GM13976 (cell line): ENCODE measurements at regions not wholly inside any gene's neighbourhood (a gene's known extent, or its start where the extent isn't known, plus 50 kb on each side); places are given as distances from the start of the nearest gene placed in this dataset.

Source experiments
- DNase-seq: peaks from one replicate; pipeline ENCODE4 v3.0.0; 2012; ENCODE audit warnings: low spot score
- in situ Hi-C: fragments of 300-500 bp; cut with MboI; formaldehyde crosslinking; loops from one replicate; pipeline ENCODE4 v1.12.0; 2022; ENCODE audit warnings: low sequenced_read_pairs, mixed read lengths, inconsistent platforms; ENCODE audit not compliant: unreplicated experiment
- TF ChIP-seq, protein P1 (sequence below): IDR thresholded peaks from 2 replicates; pipeline ENCODE4 v1.5.1; 2012; ENCODE audit warnings: borderline replicate concordance, mild to moderate bottlenecking; ENCODE audit not compliant: insufficient read depth; ENCODE audit errors: extremely low read depth, missing control alignments, control extremely low read depth

DNA sequence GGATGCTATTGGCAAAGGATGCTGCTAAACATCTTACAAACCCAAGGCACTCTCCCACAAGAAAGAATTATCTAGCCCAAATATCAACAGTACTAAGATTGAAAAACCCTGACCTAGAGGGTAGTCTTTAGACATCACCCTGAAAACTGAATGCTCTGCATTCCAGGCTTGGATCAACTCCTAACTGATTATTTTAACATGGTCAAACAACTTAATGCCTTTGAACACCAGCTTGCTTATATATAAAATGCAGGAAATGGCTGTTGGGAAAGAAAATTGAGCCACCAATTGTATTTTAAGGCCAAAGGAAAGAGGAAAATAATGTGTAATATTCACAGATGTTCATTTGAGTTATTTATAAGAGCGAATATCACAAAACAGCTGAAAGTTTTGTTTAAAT lies 72.2 kb upstream of the C1orf87 start:
- TF ChIP-seq, protein P1, sequence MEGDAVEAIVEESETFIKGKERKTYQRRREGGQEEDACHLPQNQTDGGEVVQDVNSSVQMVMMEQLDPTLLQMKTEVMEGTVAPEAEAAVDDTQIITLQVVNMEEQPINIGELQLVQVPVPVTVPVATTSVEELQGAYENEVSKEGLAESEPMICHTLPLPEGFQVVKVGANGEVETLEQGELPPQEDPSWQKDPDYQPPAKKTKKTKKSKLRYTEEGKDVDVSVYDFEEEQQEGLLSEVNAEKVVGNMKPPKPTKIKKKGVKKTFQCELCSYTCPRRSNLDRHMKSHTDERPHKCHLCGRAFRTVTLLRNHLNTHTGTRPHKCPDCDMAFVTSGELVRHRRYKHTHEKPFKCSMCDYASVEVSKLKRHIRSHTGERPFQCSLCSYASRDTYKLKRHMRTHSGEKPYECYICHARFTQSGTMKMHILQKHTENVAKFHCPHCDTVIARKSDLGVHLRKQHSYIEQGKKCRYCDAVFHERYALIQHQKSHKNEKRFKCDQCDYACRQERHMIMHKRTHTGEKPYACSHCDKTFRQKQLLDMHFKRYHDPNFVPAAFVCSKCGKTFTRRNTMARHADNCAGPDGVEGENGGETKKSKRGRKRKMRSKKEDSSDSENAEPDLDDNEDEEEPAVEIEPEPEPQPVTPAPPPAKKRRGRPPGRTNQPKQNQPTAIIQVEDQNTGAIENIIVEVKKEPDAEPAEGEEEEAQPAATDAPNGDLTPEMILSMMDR = no peak
- in situ Hi-C loops = no loop called here
- DNase-seq = no peak

DNA sequence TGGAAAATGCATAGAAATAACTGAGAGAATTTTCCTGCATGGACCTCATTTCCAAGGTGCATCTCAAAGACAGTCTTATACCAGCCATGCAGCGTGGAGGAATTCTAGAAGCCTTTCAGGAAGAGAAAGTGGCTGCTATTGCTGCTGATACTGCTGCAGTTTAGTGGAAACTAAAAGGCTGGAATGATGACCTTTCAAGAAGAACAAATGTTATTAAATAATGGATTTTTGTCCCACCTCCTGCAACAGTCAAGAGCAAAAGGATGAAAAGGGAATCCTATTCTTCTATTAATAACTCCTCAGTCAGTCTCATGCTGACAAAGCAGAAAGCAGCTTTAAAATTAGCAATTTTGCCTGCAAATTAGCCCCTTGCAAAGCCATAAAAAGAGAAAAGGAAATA lies 68.2 kb upstream of the C1orf87 start:
- in situ Hi-C loops = no loop called here
- TF ChIP-seq, protein P1 = no peak
- no peak for DNase-seq

DNA sequence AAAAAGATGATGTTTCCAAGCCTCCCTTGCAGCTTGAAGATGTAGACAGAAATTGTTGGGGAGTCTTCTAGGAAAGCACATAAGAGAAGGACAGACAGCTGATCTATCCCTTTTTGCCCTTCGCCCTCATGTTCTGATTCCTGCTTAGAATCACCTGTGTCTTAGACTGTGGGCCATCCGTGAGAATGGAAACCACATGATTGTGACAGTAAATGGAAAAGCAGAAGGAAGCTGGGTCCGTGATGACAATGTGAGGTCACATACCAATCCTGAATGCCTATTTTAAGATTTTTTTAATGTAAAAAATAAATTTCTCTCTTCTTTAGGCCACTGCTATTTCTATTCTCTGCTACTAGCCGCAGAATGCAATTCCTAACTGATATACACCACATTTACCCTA lies 67.7 kb upstream of the C1orf87 start:
- TF ChIP-seq, protein P1 = no peak
- in situ Hi-C loops = no loop called here
- DNase-seq = no peak

DNA sequence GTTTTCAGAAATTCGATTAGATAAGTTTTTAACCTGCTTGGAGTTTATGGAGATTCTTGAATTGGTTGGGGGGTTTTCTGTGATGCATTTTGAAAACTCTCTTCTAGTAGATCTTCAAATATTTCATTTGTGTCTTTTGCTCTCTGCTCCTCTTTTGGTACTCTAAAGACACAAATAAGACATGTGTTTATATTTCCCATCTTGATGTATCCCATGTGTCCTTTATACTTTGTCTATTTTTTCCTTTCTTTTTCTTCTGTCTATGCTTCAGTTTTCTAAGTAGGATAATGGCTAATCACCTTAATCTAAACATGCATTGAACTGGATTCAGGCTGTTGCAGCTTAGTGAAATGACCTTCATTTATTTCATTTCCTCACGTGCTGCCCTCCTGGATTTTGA lies 63.8 kb upstream of the C1orf87 start:
- TF ChIP-seq, protein P1 = no peak
- in situ Hi-C loops = no loop called here
- DNase-seq = no peak

DNA sequence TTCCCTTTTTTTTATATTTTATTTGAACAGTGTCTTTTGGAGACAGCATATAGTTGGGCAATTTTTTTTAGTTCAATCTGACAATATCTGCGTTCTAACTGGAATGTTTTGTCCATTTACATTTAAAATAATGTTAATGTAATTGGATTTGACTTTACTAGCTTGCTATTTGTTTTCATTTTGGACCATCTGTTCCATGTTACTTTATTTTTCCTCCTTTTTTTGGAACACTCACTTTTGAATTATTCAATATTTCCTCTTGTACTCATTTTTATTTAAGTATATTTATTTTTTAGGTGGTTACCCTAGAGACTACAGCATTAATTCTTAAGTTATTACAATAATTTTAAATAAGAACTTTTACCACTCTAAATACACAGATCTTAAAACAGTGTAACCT lies 62.8 kb upstream of the C1orf87 start:
- DNase-seq = no peak
- TF ChIP-seq, protein P1 = no peak
- in situ Hi-C loops = no loop called here

DNA sequence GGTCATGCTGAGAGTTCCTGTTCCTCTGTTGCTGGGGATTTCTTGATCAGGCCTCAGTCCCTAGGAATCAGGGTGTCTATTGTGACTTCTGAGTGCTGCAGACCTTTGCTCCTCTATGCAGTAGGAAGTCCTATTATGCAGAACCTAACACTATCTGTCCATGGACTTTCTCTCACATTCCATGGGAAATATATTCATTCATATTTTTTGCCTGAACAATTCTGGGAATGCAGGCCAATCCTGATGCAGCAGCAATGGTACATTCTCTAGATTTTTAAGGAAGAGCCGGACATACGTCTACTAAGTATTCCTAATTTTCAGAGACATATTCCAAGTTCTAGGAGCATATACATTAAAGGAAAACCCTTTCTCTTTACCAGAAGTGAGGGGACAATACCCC lies 61.1 kb upstream of the C1orf87 start:
- TF ChIP-seq, protein P1 = no peak
- DNase-seq = no peak
- in situ Hi-C loops = no loop called here

DNA sequence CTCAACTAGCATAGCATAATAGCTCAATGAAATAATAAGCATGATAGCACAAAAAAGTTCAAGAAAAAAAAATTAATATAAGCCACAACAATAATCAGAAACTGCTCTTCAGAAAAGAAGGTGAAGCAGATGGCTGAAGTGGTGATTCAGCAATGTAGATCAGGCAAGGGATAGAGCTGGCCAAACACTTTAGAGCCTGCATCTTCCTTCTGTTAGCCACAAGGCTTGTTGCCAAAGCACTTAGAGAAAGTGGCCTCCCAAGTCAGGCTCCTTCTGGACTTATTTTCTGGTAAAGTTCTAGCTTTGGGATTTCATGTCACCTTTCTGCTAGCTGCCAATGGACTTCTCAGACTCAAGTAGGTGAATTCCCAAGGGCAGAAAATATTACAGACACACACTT lies 60.3 kb upstream of the C1orf87 start:
- TF ChIP-seq, protein P1 = no peak
- no peak for DNase-seq
- in situ Hi-C loops = no loop called here
